Dendritic cell treated with granulocyte-macrophage colony-stimulating factor and Interleukin-4, amounts not matched to agents 40 ng/mL and 50 ng/mL, for 4 days (primary cell): ENCODE measurements at regions not wholly inside any gene's neighbourhood (a gene's known extent, or its start where the extent isn't known, plus 50 kb on each side); places are given as distances from the start of the nearest gene placed in this dataset.

ENCODE experiments used
- H3K27ac Mint-ChIP-seq: one replicate; pipeline ENCODE4 v1.8.0; 2022; ENCODE audit warnings: mild to moderate bottlenecking, mixed read lengths
- H3K27me3 Mint-ChIP-seq: one replicate; pipeline ENCODE4 v1.8.0; 2022; ENCODE audit warnings: mild to moderate bottlenecking, mixed read lengths
- H3K36me3 Mint-ChIP-seq: one replicate; pipeline ENCODE4 v1.8.0; 2022; ENCODE audit warnings: low read depth, mixed read lengths
- H3K4me1 Mint-ChIP-seq: one replicate; pipeline ENCODE4 v1.8.0; 2022; ENCODE audit warnings: low read depth, mixed read lengths
- H3K4me3 Mint-ChIP-seq: one replicate; pipeline ENCODE4 v1.8.0; 2022; ENCODE audit warnings: mild to moderate bottlenecking, moderate library complexity, mixed read lengths
- H3K9me3 Mint-ChIP-seq: one replicate; pipeline ENCODE4 v1.8.0; 2022; ENCODE audit warnings: mixed read lengths
- intact Hi-C: fragments of 100-400 bp; cut with micrococcal nuclease; formaldehyde crosslinking; loops from one replicate; pipeline ENCODE4 v1.15.0; 2022

DNA sequence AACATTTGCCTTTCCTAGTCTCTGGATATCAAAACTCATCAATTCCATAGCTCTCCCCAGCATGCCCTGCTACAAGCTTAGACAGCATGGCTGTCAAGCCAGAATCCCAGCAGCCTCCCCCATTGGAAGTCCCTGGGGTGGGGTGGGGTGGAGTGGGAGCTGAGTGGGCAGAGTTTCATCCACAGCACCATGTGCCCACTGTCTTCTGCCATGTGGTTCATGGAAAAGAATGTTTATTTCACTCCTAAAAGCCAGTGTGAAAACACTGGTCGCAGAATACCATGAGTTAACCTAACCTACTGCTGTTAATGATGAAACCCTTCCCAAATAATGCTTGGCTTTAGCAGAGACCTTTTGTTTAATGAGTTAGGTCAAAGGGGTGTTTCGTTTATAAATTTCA, 80.2 kb upstream of the KIRREL3 start:
- Mint-ChIP-seq H3K36me3 (no peaks in the 10 kb centered on the region), H3K27me3 (no peaks in the 10 kb centered on the region), H3K4me1 (no peaks in the 10 kb centered on the region), H3K4me3 (no peak overlapping the region), H3K27ac (no peak overlapping the region), H3K9me3 (no peaks in the 10 kb centered on the region)
- intact Hi-C loops, result no loop called here

DNA sequence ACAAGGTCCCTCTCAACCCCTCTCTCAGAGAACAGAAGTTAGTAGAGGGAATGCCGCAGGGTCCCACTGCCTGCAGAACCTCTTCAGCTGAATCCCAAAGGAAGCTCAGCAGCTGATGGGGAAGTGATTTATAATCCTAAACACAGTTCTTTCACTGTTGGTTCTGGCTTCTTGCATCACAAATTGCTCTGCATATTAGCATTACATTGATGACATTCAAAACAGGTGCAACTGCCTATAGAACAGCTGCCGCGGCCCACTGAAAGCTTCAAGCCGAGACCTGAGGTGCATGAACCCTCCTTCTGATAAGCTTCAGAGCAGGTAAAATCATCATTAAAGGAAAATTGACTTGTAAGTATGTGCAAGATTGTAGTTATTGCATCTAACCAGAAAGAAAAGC, 75.2 kb upstream of the KIRREL3 start:
- Mint-ChIP-seq H3K4me3 (no peak overlapping the region), H3K4me1 (peaks cover 5% of the 10 kb centered on the region), H3K9me3 (no peaks in the 10 kb centered on the region), H3K36me3 (no peaks in the 10 kb centered on the region), H3K27me3 (no peaks in the 10 kb centered on the region), H3K27ac (no peak overlapping the region)
- intact Hi-C loops, result no loop called here

- Mint-ChIP-seq H3K4me1 (peaks cover 5% of the 10 kb centered on the region), H3K36me3 (no peaks in the 10 kb centered on the region), H3K27me3 (no peaks in the 10 kb centered on the region), H3K27ac (no peak overlapping the region), H3K4me3 (no peak overlapping the region), H3K9me3 (no peaks in the 10 kb centered on the region)
- intact Hi-C loops, result no loop called here
These were observed 73.7 kb upstream of the KIRREL3 start for GRCh38 chr11:127074151-127074761.

- Mint-ChIP-seq H3K36me3 (no peaks in the 10 kb centered on the region), H3K4me3 (no peak overlapping the region), H3K27ac (no peak overlapping the region), H3K4me1 (peaks cover 5% of the 10 kb centered on the region), H3K27me3 (no peaks in the 10 kb centered on the region), H3K9me3 (no peaks in the 10 kb centered on the region)
- intact Hi-C loops, result no loop called here
These were observed 73.1 kb upstream of the KIRREL3 start for GRCh38 chr11:127073621-127074020.

GRCh38 chr11:127071606-127072005, 71.0 kb upstream of the KIRREL3 start:
- no peak overlapping the region for H3K4me3 Mint-ChIP-seq
- H3K27me3 Mint-ChIP-seq, result no peaks in the 10 kb centered on the region
- intact Hi-C loops, result no loop called here
- H3K4me1 Mint-ChIP-seq, result peaks cover 5% of the 10 kb centered on the region
- no peaks in the 10 kb centered on the region for H3K9me3 Mint-ChIP-seq
- H3K36me3 Mint-ChIP-seq, result no peaks in the 10 kb centered on the region
- H3K27ac Mint-ChIP-seq, result no peak overlapping the region

DNA sequence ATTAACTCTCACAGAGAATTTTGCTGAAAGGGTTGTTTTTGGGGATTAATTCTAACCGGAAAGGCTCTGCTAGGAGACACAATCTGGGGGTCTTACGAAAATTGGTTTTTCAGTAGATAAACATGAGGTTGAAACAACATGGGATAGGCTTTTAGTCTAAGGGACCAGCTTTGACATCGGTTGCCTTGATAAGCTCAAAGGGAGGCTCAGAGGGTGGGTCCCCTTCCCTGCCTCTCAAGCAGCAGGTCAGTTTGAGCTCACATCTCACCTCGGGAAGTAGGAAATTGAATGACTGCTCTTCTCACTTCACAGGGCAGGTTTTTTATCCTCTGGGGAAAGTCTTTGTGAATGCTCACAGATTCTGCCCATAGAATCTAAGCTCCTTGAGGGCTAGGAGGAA, 70.2 kb upstream of the KIRREL3 start:
- Mint-ChIP-seq H3K9me3 (no peaks in the 10 kb centered on the region), H3K36me3 (no peaks in the 10 kb centered on the region), H3K4me3 (no peak overlapping the region), H3K27ac (no peak overlapping the region), H3K27me3 (no peaks in the 10 kb centered on the region), H3K4me1 (peaks cover 5% of the 10 kb centered on the region)
- intact Hi-C loops, result no loop called here

DNA sequence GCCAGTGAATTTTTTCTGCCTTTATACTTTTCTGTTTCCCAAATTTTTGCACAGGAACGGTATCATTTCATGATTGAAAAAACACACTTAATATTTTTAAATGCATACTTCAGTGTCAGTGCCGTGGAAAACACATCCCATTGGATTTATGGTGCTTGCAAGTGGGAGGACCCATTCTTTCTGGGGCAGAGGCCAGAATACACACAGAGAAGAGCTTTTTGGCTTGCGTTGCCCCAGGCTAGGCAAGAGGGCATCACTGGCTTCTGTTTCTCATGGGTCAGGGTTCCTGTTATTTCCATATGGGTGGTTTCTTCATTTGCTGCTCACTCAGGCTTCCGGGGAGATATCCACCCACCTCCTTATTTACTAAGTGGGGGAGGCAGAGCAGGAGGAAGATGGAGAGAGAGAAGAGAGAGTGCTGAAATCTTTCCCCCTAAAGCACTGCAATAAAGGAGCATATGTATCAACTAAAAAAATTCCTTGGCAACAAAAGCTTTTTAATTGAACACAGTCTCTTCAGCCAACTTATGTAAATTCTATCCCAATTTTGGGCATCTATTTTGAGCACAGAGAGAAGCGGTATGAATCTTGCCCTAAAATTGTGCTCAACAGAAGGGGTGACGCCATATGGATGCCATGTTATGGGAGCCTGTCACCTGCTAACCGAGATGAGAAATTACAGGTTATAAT, 66.0 kb upstream of the KIRREL3 start:
- Mint-ChIP-seq H3K27ac (no peak overlapping the region), H3K4me1 (no peaks in the 10 kb centered on the region), H3K36me3 (no peaks in the 10 kb centered on the region), H3K9me3 (no peaks in the 10 kb centered on the region), H3K27me3 (no peaks in the 10 kb centered on the region), H3K4me3 (no peak overlapping the region)
- intact Hi-C loops, result no loop called here

DNA sequence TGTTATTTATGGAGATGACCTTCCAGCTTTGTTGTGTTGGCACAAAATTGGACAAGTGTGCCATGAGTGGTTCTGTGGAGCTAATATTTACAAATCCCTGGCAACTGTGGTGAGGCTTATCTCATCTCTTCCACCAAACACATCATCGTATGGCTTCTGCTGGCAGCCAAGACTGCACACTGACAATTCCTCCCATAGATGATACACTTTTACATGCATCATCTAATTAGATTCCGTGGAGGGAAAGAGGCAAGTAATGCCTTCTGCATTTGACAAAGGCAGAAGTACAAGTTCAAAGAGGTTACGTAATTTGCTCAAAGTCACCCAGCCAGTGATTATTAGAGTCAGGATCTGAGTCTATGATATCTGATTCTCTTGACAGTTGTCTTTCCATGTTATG, 62.7 kb upstream of the KIRREL3 start:
- H3K27ac Mint-ChIP-seq, result no peak overlapping the region
- H3K9me3 Mint-ChIP-seq, result no peaks in the 10 kb centered on the region
- intact Hi-C loops, result no loop called here
- H3K36me3 Mint-ChIP-seq, result no peaks in the 10 kb centered on the region
- no peaks in the 10 kb centered on the region for H3K4me1 Mint-ChIP-seq
- H3K27me3 Mint-ChIP-seq, result no peaks in the 10 kb centered on the region
- no peak overlapping the region for H3K4me3 Mint-ChIP-seq

- H3K4me1 Mint-ChIP-seq, result no peaks in the 10 kb centered on the region
- no peaks in the 10 kb centered on the region for H3K36me3 Mint-ChIP-seq
- H3K27ac Mint-ChIP-seq, result no peak overlapping the region
- intact Hi-C loops, result no loop called here
- no peaks in the 10 kb centered on the region for H3K9me3 Mint-ChIP-seq
- no peak overlapping the region for H3K4me3 Mint-ChIP-seq
- no peaks in the 10 kb centered on the region for H3K27me3 Mint-ChIP-seq
These were observed 61.4 kb upstream of the KIRREL3 start for GRCh38 chr11:127061947-127062346.

GRCh38 chr11:127059750-127060149, 59.2 kb upstream of the KIRREL3 start:
- H3K9me3 Mint-ChIP-seq, result no peaks in the 10 kb centered on the region
- no peak overlapping the region for H3K27ac Mint-ChIP-seq
- H3K4me3 Mint-ChIP-seq, result no peak overlapping the region
- intact Hi-C loops, result no loop called here
- no peaks in the 10 kb centered on the region for H3K36me3 Mint-ChIP-seq
- H3K4me1 Mint-ChIP-seq, result no peaks in the 10 kb centered on the region
- no peaks in the 10 kb centered on the region for H3K27me3 Mint-ChIP-seq

DNA sequence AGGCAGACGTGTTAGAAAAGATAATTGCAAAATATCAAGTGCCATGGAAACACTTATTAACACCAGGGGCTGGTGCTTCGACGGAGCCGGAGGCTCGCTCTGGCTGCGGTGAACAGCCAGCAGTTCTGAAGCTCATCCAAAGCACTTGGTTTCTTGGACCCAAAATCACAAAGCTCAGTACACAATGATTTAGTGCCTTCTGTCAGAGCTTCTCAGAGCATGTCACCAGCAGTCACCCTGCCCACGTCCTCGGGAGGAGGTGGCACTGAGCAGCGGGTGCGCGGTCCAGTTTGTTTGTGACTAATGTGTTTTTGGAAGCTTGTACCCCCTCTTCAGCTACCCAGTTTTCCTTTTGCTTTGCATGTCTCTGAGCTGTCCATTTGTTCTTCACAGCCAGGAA, 58.7 kb upstream of the KIRREL3 start:
- Mint-ChIP-seq H3K9me3 (no peaks in the 10 kb centered on the region), H3K4me3 (no peak overlapping the region), H3K27me3 (no peaks in the 10 kb centered on the region), H3K4me1 (no peaks in the 10 kb centered on the region), H3K36me3 (no peaks in the 10 kb centered on the region), H3K27ac (no peak overlapping the region)
- intact Hi-C loops, result no loop called here

- intact Hi-C loops, result no loop called here
- H3K4me3 Mint-ChIP-seq, result no peak overlapping the region
- no peak overlapping the region for H3K27ac Mint-ChIP-seq
- no peaks in the 10 kb centered on the region for H3K9me3 Mint-ChIP-seq
- no peaks in the 10 kb centered on the region for H3K4me1 Mint-ChIP-seq
- H3K36me3 Mint-ChIP-seq, result no peaks in the 10 kb centered on the region
- H3K27me3 Mint-ChIP-seq, result no peaks in the 10 kb centered on the region
These were observed 58.0 kb upstream of the KIRREL3 start for GRCh38 chr11:127058524-127058923.

GRCh38 chr11:127057126-127057525, 56.6 kb upstream of the KIRREL3 start:
- Mint-ChIP-seq H3K36me3 (no peaks in the 10 kb centered on the region), H3K27me3 (no peaks in the 10 kb centered on the region), H3K9me3 (no peaks in the 10 kb centered on the region), H3K4me3 (no peak overlapping the region), H3K4me1 (no peaks in the 10 kb centered on the region), H3K27ac (no peak overlapping the region)
- intact Hi-C loops, result no loop called here

GRCh38 chr11:127056338-127056971, 55.9 kb upstream of the KIRREL3 start:
- H3K4me3 Mint-ChIP-seq, result no peak overlapping the region

GRCh38 chr11:127055236-127055635, 54.7 kb upstream of the KIRREL3 start:
- Mint-ChIP-seq H3K36me3 (no peaks in the 10 kb centered on the region), H3K4me3 (no peak overlapping the region), H3K27me3 (no peaks in the 10 kb centered on the region), H3K27ac (no peak overlapping the region), H3K9me3 (no peaks in the 10 kb centered on the region), H3K4me1 (no peaks in the 10 kb centered on the region)
- intact Hi-C loops, result no loop called here

More at GRCh38 chr11:127056338-127056971, 55.9 kb upstream of the KIRREL3 start:
- intact Hi-C loops, result no loop called here
- Mint-ChIP-seq H3K27ac (no peak overlapping the region), H3K9me3 (no peaks in the 10 kb centered on the region), H3K36me3 (no peaks in the 10 kb centered on the region), H3K27me3 (no peaks in the 10 kb centered on the region), H3K4me1 (no peaks in the 10 kb centered on the region)
